Activated CD8-positive, alpha-beta memory T cell treated with anti-CD3 and anti-CD28 coated beads, Interleukin-2, amount 50 U/mL, for 48 hours (primary cell): ENCODE measurements at regions not wholly inside any gene's neighbourhood (a gene's known extent, or its start where the extent isn't known, plus 50 kb on each side); places are given as distances from the start of the nearest gene placed in this dataset.
"Not testable (repeated sequence)": the region's sequence is repeated elsewhere in the genome, so short reads cannot be mapped to it uniquely, and the experiment has no call there.

Source experiments
- DNase-seq: peaks from one replicate; pipeline ENCODE4 v3.0.0-alpha.2; 2020

DNA sequence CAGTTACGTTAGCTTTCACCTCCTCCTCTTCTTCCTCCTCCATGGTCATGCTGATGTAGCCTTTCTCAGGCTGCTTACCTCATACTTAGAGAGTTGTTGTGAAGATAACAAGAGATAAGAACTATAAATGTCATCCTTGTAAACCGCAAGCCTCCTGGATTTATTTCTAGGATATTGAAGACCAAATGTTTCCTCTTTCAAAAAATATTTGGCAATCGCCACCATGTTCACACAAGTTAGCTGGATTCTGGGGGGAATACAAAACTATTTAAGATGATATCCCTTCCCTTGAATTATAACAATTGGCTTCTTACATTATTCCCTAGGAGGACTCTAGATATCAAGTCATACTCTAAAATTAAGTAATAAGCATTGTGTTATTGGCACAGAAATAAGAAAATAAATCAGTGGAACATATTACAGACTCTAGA lies 99.8 kb upstream of the PLEKHG1 start:
- DNase-seq: no peak

DNA sequence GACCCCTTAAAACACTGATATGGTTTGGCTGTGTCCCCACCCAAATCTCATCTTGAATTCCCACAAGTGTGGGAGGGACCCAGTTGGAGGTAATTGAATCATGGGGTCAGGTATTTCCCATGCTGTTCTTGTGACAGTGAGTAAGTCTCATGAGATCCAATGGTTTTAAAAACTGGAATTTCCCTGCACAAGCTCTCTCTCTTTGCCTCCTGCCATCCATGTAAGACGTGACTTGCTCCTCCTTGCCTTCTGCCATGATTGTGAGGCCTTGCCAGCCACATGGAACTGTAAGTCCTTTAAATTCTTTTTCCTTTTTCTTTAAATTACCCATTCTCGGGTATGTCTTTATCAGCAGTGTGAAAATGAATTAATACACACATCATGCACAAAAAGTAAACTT lies 99.1 kb upstream of the PLEKHG1 start:
- not testable (repeated sequence) for DNase-seq

DNA sequence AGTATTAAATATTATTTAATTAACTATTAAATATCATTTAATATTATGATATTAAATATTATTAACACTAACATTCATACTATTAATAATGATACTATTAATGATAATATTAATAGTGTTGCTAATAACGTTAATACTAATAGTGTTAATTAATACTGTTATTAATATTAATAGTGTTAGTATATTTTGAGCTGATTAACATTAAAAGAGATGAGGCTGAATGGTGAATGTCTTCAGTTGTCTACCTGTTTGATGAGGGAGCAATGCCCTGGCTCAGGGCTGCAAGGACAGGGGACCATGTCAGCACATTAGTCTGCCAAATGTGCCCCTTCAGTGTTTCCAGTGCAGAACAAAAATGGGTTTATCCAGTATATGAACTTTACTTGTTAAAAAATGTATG lies 96.6 kb upstream of the PLEKHG1 start:
- no peak for DNase-seq

DNA sequence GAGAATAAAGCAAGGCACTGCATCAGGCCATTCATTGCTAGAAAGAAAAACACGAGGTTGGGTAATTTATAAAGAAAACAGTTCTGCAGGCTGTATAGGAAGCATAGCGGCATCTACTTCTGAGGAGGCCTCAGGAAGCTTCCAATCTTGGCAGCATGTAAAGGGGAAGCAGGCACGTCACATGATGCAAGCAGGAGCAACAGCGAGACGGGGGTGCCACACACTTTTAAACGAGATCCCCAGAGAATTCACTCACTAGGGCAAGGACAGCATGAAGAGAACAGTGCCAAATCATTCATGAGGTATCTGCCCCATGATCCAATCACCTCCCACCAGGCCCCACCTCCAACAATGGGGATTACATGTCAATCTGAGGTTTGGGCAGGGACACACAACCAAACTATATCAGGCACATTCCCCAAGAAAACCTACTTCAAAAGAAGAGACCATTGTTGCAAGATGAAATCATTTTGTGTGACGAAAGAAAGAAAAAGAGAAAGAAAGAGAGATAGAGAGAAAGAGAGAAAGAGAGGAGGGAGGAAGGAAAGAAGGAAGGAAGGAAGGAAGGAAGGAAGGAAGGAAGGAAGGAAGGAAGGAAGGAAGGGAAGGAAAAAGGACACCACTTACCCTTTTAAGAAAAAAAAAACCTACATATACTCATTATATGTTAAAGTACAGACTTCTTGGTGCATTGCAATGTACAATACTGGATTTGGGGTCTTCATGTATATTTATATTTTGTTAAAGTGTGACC lies 95.9 kb upstream of the PLEKHG1 start:
- no peak for DNase-seq

DNA sequence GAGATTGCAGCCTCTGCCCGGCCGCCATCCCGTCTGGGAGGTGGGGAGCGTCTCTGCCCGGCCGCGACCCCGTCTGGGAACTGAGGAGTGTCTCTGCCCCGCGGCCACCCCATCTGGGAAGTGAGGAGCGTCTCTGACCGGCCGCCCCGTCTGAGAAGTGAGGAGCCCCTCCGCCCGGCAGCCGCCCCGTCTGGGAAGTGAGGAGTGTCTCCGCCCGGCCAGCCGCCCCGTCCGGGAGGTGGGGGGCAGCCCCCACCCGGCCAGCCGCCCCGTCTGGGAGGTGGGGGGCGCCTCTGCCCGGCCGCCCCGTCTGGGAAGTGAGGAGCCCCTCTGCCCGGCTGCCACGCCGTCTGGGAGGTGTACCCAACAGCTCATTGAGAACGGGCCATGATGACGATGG lies 92.3 kb upstream of the PLEKHG1 start:
- not testable (repeated sequence) for DNase-seq

DNA sequence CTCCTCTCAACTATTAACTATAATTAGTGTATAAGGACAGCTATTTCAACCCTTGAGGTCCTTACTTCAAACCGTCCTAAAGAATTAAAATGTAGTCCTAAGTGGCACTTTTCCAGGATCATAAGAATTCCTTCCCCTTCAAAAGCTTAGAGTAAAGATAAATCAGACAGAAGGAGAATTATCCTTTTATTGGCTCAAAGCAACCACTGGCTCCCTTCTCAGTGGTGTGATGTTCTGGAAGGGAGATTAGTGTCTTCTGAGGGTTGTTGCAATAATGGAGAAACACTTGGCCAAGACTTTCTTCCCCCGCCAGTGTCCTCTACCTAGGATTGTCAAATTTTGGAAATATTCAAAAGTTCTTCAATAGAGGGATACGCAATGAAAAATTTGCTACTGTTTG lies 89.1 kb upstream of the PLEKHG1 start:
- DNase-seq: no peak

DNA sequence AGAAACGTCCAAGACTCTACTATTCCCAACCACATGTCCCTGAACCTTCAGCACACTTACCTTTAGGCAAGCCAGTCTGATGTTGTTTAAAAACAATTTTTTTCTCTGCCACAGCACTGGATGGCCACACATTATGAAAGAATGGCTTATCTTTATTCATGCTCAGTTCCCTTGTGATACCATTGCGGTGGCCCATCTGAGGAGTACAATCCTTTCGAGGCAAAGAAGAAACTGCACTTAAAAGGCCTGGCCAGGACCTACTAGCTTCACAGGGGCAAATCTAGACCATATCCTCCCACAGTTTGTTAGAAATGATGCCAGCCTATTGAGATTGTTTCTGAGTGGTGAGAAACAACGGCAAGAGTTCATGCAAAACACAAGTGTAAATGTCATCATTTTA lies 88.4 kb upstream of the PLEKHG1 start:
- DNase-seq: no peak

DNA sequence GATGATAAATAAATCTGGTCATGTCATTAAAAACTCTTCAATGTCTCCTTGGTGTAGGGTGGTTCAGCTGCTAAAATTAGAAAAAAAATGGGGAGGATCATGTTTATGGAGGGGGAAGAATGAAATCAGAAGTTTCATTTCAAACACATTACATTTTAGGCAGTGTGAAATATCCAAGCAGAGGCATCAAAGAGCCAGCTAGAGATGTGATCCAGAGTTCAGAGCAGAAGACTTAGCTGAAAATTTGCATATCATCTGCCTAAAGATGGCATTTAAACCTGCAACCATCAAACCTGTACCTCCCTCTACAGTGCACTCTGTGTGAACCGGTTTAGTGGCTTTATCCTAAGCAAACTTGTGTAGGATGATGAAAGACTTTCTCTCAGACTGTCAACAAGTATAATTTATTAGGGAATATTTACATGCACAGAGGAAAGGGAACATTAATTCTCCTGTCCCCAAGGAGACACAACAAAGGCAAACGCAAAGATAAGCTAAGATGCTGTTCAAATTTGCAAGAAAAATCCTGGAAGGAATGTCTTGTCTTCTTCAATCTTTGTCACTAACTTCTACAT lies 84.8 kb upstream of the PLEKHG1 start:
- DNase-seq: no peak

DNA sequence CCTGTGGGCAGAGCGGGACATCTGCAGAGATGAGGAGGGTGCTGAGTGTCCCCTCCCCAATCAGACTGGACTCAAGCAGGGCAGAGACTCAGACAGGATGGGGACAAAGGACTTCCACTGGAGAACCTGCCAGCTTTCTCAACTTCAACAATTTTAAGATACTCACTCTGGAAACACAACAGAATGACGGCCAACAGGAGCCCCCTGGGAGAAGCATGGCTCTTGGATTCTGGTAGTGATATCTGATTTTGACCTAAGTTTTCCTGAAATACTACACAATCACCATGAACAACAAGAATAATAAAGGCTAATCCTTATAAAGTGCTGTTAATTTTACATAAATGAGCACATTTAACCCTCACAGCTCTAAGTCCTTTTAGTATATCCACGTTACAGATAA lies 83.5 kb upstream of the PLEKHG1 start:
- no peak for DNase-seq

DNA sequence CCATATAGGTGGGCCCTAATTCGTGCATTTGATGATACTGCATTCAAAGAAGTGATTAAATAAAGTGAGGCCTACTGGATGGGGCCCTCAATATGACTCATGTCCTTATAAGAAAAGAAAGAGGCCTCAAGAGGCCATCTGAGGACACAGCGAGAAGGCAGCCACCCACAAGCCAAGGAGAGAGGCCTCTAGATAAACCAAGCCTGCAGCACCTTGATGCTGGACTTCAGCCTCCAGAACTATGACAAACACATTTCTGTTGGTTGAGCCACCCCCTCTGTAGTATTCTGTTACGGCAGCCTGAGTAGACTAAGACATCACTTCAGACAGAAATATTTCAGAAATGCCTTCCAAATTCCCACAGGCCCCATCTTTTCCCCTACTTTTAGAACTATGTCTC lies 82.5 kb upstream of the PLEKHG1 start:
- DNase-seq: no peak

DNA sequence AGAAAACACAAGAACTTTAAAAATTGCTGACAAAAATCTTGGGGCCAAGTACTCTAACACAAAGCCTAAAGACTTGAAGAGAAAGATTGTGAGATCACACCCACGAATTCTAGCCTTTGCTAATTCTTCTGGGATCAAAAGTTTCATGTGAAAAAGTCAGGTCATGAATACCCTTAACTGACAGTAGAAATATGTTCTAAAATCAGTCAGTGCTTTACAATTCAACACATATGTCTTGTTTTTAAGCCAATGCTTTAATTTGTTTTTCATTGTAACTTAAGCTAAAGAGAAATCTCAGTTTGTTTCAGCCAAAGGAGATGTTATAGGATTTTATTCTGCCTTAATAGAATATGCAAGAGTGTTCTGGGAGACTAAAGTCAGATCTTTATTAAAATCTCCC lies 78.2 kb upstream of the PLEKHG1 start:
- no peak for DNase-seq

DNA sequence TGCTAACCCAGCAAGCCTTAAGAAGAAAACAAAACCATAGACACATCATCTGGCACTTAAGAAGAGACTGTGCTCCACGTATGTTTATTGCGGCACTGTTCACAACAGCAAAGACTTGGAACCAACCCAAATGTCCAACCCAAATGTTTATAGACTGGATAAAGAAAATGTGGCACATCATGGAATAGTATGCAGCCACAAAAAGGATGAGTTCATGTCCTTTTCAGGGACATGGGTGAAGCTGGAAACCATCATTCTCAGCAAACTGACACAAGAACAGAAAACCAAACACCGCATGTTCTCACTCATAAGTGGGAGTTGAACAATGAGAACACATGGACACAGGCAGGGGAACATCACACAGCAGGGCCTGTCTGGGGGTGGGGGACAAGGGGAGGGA lies 76.5 kb upstream of the PLEKHG1 start:
- DNase-seq: not testable (repeated sequence)

DNA sequence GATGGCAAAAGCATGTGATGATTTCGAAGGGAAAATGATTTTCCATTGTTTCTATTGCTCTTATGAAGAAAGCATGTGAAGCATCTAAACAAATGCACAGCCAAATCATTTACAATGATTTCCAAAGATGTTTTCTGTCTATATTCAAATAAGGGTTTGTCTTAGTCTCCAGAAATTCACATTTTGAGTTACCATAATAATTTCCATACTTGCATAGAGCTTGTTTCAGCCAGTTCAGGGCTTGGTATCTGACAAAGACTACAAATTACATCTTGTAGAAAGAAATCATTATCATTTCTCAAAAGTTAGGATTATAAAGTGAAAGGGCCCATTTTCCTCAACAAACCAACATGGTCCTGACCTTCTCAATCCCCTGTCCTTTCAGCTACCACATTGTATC lies 74.4 kb upstream of the PLEKHG1 start:
- no peak for DNase-seq

DNA sequence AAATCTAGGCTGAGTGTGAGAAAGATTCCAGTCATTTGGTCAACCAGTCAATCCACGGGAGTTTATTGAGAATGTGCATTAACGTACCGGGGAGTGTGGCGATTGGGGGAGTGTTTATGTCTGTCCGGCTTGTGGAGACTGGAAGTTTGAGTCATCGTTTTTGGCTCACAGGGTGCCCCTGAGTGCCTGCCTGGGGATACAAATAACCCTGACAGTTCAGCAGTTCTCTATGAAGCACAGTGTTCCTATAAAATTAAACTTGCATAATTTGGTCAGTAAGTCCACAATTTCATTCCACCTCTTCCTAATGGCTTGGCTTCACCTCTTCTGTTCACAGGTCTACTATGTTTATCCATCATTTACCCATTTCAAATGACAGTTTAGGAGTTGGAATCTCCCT lies 72.6 kb upstream of the PLEKHG1 start:
- no peak for DNase-seq

DNA sequence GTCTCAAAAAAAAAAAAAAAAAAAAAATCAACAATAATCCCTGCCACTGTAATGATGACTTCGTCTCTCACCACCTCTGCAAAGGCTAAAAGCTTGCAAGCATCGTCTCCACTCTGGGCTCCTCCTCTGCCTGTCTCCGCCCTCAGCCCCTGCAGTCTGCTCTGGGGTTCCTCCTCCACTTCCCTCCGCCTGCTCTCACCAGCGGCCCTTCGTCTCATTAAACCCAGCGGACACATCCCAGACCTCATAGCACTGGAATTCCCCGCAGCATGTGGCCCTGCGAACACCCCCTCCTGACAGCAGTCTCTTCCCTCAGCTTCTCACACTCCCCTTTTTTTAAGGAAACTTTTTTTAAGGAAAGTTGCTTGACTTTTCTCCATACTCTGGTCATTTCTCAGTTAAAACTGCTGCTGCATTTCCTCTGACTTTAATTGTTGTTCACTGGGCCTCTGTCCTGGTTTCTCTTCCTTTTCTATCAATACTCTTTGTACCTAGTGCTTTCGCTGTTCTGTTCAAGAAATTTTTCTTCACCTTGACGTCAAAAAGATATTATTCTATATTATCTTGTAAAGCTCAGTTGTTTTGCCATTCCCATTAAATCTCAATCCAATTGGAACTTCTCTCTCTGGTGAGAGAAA lies 70.9 kb upstream of the PLEKHG1 start:
- DNase-seq: no peak

DNA sequence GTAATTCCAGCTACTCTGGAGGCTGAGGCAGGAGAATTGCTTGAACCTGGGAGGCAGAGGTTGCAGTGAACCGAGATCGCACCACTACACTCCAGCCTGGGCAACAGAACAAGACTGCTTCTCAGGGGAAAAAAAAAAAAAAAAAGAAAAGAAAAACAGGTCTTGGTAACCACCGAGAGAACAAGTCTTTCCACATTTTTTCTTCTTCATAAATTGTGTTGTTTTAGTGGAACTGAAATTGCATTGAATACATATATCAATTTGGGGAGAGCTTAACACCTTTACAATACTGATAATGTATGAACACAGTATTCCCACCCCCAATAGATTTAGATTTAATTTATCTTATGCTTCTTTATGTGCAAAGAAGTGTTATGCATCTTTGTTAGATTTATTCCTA lies 70.0 kb upstream of the PLEKHG1 start:
- no peak for DNase-seq

DNA sequence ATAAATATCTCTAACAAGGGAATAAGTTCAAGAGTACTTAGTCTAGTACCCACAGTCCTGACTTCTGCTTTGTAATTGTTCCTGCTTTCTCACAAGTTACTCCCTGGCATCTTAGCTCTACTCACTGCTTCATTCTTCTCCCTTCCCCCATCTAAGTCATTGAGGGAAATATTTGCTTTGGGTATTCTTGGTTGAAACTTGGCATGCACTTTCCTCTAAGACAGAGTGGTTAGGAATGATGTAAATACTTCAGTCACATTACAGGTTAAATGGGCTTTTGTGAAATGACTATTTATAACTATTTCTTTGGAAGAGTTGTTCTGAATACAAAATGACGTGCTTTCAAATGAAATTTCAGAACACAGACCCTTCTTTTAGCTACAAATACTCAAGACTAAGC lies 67.7 kb upstream of the PLEKHG1 start:
- DNase-seq: no peak

DNA sequence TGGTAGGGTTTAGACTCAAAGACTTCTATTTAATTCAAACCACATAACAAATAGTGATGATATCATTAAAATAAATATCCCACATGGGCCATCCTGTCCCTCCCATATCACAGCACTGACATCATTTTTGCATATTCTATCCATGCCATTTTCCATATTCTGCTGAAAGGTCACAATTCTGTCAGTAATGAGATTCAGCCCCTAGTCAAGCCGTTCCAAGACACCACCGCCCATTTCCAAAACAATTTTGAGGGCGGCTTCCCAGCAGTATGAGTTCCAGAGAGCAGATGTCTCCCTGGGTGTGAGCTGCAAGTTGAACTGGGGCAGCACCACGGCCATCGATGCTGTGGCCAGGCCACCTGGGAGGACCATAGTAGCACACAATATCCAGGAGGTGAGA lies 65.1 kb upstream of the PLEKHG1 start:
- DNase-seq: no peak

DNA sequence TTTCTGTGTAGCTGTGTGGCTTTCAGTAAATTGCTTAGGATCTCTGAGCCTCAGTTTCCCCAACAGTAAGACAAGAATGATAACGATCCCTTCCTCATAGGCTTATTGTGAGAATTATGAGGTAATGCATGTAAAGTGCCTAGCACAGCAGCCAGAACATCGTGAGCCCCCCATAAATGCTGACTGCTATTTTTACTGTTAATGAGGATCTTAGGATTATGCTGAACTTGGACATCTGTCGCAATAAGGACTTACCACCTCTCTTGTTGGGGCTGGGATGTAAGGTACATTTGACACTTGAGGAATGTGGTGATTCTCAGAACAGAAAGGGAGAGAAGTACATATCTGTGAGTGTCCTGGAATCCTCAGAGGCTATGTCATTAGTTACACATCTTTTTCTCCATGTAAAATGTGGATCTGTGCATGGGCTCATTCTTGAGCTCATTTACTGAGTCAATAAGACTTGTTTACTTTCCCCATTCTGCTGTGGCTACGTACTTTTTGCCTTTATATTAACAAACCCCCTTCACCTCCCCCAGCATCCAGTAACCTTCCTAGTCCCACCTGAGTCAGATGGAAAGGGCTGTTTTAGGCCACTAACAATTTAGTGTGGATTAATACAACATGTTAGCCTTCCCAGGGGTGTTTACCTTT lies 64.4 kb upstream of the PLEKHG1 start:
- no peak for DNase-seq

DNA sequence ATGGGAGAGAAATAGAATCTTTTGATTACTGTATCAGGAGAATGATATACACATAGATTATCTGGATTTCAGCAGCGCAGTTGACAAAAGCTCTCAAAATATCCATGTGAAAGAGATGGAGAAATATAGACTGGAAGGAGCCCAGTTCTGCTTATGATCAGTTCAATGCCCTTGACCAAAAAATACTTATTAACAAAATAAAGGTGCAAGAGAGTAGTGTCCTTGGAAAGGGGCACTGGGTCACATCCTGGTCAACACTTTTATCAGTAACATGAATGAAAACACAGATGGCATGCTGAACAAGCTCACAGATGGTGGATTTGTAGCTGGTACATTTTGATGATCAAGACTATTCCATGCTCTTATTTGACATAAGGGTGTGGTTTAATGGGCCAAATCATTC lies 63.9 kb upstream of the PLEKHG1 start:
- DNase-seq: no peak

DNA sequence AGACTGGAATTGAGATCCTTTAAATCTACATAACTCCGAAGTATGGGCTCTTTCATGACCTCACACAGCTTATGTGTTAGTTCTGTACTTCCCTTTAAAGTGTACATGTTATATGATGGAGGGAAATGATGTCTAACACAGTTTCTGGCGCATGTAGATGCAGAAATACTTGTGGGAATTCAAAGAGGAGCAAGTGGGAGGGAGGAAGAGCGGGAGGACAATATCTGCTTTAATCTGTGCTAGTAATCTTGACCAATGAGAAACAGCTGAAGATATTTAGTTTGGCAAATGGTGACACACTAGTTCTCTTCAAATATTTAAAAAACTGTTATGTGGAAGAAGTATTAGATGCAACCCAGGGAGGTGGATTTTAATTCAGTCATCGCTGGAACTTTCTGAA lies 62.9 kb upstream of the PLEKHG1 start:
- no peak for DNase-seq

DNA sequence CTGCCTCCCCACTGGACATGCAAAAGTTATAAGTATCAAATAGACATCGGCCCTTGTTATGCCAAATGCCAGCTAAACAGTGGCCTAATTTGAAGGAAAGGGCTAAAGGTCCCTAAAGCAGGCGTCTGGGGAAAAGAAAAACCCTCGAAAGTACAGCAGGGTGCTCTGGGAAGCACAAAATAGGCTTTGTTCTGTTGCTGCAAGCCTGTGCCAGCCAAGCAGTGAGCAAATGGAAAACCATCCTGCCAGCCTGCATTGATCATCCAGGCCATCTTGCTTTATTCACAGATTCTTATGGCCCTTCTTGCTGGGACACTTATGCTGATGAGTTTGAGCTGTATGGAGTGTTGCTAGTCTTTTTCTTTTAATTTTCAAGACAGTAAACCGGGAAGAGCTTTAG lies 62.2 kb upstream of the PLEKHG1 start:
- DNase-seq: no peak

DNA sequence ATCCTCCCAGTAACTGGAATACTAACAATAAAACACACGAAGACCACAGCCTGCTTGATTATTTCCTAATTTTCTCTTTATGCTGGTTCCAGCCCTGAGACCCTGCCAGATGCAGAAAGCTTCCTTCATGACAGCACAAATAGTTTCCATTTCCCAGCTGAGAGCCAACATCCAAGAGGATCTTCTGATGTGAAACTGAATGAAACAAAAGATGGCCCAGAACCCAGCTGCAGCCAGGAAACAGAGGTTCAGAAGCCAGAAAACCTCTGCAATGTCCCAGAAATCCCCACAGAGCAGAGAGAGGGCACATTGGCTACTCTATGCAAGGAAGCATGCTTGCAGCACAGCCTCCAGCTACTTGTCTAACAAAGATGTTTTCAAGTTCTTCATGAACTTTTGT lies 61.8 kb upstream of the PLEKHG1 start:
- DNase-seq: no peak

DNA sequence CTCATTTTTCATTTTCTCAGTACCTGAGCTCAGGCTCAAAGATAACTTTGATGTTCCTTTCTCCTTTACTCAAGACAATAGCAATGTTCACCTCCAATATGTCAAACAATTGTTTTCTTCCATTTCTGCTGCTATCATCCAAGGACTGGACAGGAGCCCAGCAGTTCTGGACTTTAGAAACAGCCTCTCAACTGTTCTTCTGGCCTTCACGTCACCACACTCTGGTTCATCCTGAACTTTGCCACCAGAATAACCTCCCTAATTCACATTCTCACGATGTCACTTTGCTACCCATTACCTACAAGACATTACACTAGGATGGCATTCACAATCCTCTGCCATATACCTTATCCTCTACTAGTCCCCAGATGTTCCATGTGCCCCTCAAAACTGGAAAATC lies 60.6 kb upstream of the PLEKHG1 start:
- DNase-seq: no peak
